ENCODE measurements at regions not wholly inside any gene's neighbourhood (a gene's known extent, or its start where the extent isn't known, plus 50 kb on each side); places are given as distances from the start of the nearest gene placed in this dataset.
"Not testable (repeated sequence)": the region's sequence is repeated elsewhere in the genome, so short reads cannot be mapped to it uniquely, and the experiment has no call there.

DNA sequence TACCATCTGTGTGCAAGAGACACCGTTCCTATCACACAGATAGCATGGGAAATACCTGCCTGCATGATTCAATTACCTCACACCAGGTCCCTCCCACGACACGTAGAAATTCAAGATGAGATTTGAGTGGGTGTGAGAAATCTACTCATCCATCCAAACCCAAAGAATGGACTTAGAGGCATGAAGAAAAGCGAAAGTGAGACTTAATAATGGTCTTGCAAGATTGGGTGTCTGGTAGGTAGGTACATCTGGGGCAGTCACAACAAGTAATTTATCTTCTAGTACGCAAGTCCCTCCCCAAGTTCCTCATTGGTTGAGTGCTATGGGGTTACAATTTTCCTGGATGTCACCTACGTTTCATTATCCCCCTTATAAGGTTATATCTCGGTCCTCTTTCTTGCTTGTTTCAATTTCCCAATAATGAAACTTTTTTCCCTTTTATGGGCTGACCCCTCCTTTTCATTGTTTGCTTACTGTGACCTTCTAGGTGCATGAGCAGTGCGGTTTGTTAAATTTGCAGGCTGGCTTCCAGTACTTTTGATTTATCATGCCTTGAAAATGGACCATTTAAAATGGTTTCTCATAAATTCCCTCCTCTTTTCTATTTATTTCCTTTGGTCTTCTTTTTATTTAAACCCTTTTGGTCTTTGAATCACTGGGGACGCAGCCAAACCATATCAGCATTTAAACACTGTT lies 63.1 kb upstream of the ZNF658 start:
- DNase-seq, result not testable (repeated sequence)
